ENCODE measurements at regions not wholly inside any gene's neighbourhood (a gene's known extent, or its start where the extent isn't known, plus 50 kb on each side); places are given as distances from the start of the nearest gene placed in this dataset.

DNA sequence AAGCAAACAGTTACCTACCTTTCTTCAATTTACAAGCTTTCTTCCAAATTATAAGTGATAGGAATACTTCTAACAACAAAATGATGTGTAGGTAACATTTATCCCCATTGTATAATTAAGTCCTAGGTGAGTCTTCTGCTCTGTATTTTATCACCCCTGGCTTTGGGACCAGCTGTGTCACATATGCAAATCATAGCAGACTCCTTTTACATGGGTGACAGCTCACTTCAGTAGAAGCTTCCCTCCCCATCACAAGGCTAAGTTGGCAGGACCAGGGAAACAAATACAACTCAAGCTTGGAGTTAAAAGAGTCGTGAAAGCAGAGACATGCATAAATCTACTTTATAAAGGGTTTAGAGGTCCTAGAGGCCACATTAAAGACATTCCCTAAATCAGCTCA is 121.1 kb upstream of the RUNX1 start:
- Mint-ChIP-seq H3K4me1 (peaks cover 11% of the 10 kb centered on the region), H3K4me3 (no peak overlapping the region), H3K27me3 (ENCODE audit: low read depth in 3 of 3) (peaks cover 0 to 1% (median 0%) of the 10 kb centered on the region in 3 donors), H3K36me3 (peaks cover 0 to 2% of the 10 kb centered on the region in 2 donors), H3K9me3 (peaks cover 0 to 15% (median 5%) of the 10 kb centered on the region in 7 donors), H3K27ac (no peak overlapping the region)
- no peak for DNase-seq
- no peaks in the 10 kb centered on the region for H3K9me3 ChIP-seq (replicated peaks in 1 of 2; ENCODE audit: control insufficient read depth in 1 of 2, insufficient read depth in 1 of 2, low read length in 2 of 2)
- H3K4me3 ChIP-seq (replicated peaks in 1 of 3; ENCODE audit: low read depth in 2 of 3, low read length in 3 of 3): no peak overlapping the region
- TF ChIP-seq CTCF (IDR thresholded peaks at IDR 0.05): no peak
- no CpG with 5 or more reads among the region's 1 CpG for WGBS (ENCODE audit: insufficient coverage)
- no peaks in the 10 kb centered on the region for H3K27me3 ChIP-seq (ENCODE audit: control insufficient read depth in 2 of 2, insufficient read depth in 2 of 2, low read length in 2 of 2)
- H3K4me1 ChIP-seq (ENCODE audit: control insufficient read depth in 1 of 2, insufficient read depth in 2 of 2, low read length in 2 of 2): peaks cover 4 to 10% of the 10 kb centered on the region in 2 donors
- H3K79me2 ChIP-seq (ENCODE audit: insufficient read depth, low read length): no peaks in the 10 kb centered on the region
- no peaks in the 10 kb centered on the region for H3K36me3 ChIP-seq (replicated peaks in 1 of 2; ENCODE audit: control insufficient read depth in 1 of 2, insufficient read depth in 2 of 2, low read length in 2 of 2)
- H2AFZ ChIP-seq (ENCODE audit: insufficient read depth, low read depth, low read length, poor library complexity, severe bottlenecking): no peak overlapping the region
- intact Hi-C loops (cut with micrococcal nuclease): no loop called here
- H3K9ac ChIP-seq (ENCODE audit: insufficient read depth, low read length, poor library complexity, severe bottlenecking): no peak overlapping the region
- no peak overlapping the region for H3K4me2 ChIP-seq (replicated peaks; ENCODE audit: extremely low read depth, low read length, poor library complexity, severe bottlenecking)
- no peak overlapping the region for H3K27ac ChIP-seq (ENCODE audit: low read depth in 1 of 2, low read length in 2 of 2)
- H4K20me1 ChIP-seq (ENCODE audit: insufficient read depth, low read length): no peaks in the 10 kb centered on the region

- Histone ChIP-seq H4K20me1 (ENCODE audit: insufficient read depth, low read length) (no peaks in the 10 kb centered on the region), H3K9me3 (replicated peaks in 1 of 2; ENCODE audit: control insufficient read depth in 1 of 2, insufficient read depth in 1 of 2, low read length in 2 of 2) (no peaks in the 10 kb centered on the region), H3K36me3 (replicated peaks in 1 of 2; ENCODE audit: control insufficient read depth in 1 of 2, insufficient read depth in 2 of 2, low read length in 2 of 2) (no peaks in the 10 kb centered on the region), H3K4me1 (ENCODE audit: control insufficient read depth in 1 of 2, insufficient read depth in 2 of 2, low read length in 2 of 2) (peaks cover 4 to 10% of the 10 kb centered on the region in 2 donors), H3K4me2 (replicated peaks; ENCODE audit: extremely low read depth, low read length, poor library complexity, severe bottlenecking) (no peak overlapping the region), H3K27me3 (ENCODE audit: control insufficient read depth in 2 of 2, insufficient read depth in 2 of 2, low read length in 2 of 2) (no peaks in the 10 kb centered on the region), H3K27ac (ENCODE audit: low read depth in 1 of 2, low read length in 2 of 2) (no peak overlapping the region), H2AFZ (ENCODE audit: insufficient read depth, low read depth, low read length, poor library complexity, severe bottlenecking) (no peak overlapping the region), H3K9ac (ENCODE audit: insufficient read depth, low read length, poor library complexity, severe bottlenecking) (no peak overlapping the region), H3K79me2 (ENCODE audit: insufficient read depth, low read length) (no peaks in the 10 kb centered on the region), H3K4me3 (replicated peaks in 1 of 3; ENCODE audit: low read depth in 2 of 3, low read length in 3 of 3) (no peak overlapping the region)
- no peak for DNase-seq
- H3K27ac Mint-ChIP-seq: no peak overlapping the region
- no CpG with 5 or more reads among the region's 1 CpG for WGBS (ENCODE audit: insufficient coverage)
- TF ChIP-seq CTCF (IDR thresholded peaks at IDR 0.05): no peak
- H3K9me3 Mint-ChIP-seq: peaks cover 0 to 15% (median 4%) of the 10 kb centered on the region in 7 donors
- intact Hi-C loops (cut with micrococcal nuclease): no loop called here
- peaks cover 0 to 1% (median 0%) of the 10 kb centered on the region in 3 donors for H3K27me3 Mint-ChIP-seq (ENCODE audit: low read depth in 3 of 3)
- no peak overlapping the region for H3K4me3 Mint-ChIP-seq
- peaks cover 11% of the 10 kb centered on the region for H3K4me1 Mint-ChIP-seq
- no peaks in the 10 kb centered on the region for H3K36me3 Mint-ChIP-seq
Measured at GRCh38 chr21:35169574-35169973, 120.5 kb upstream of the RUNX1 start.

Data from CD14-positive monocyte (primary cell).